HG03159 (cell line): ENCODE measurements at regions not wholly inside any gene's neighbourhood (a gene's known extent, or its start where the extent isn't known, plus 50 kb on each side); places are given as distances from the start of the nearest gene placed in this dataset.
"Not testable (repeated sequence)": the region's sequence is repeated elsewhere in the genome, so short reads cannot be mapped to it uniquely, and the experiment has no call there.

Source experiments
- ATAC-seq: cut with Tn5 transposase; IDR thresholded peaks from one replicate; pipeline ENCODE4 v1.9.1; 2021; ENCODE audit warnings: mild to moderate bottlenecking, moderate library complexity; ENCODE audit not compliant: unreplicated experiment

DNA sequence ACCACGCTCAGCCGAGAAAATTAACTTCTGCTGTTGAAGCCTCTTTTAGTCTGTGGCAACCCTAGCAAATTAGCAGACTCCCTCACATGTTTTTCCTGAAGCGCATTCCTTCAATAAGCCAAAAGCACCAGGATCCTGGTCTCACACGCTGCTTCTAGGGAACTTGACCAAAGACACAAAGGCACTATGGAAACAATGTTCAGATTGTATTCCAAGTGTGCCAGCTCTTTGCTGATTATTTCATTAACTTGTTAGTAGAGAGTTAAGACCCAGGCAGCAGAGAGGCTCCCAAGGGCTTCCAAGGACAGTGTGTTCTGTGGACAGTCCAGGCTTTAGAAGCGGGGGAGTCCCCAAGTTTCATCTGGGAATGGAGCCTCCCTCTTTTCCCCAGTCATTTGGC, 94.4 kb upstream of the BASP1 start:
- ATAC-seq: no peak

DNA sequence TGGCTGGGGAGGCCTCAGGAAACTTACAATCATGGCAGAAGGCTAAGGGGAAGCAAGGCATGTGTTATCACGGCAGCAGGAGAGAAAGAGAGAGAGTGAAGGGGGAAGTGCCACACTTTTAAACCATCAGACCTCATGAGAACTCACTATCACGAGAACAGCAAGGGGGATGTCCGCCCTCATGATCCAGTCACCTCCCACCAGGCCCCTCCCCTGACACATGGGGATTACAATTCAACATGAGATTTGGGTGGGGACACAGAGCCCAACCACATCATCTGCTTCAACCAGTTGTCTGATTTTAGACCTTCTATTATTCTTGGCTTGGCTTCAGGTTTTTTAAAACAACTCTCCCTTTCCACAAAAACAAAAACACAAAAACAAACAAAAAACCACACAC, 93.7 kb upstream of the BASP1 start:
- ATAC-seq: not testable (repeated sequence)

DNA sequence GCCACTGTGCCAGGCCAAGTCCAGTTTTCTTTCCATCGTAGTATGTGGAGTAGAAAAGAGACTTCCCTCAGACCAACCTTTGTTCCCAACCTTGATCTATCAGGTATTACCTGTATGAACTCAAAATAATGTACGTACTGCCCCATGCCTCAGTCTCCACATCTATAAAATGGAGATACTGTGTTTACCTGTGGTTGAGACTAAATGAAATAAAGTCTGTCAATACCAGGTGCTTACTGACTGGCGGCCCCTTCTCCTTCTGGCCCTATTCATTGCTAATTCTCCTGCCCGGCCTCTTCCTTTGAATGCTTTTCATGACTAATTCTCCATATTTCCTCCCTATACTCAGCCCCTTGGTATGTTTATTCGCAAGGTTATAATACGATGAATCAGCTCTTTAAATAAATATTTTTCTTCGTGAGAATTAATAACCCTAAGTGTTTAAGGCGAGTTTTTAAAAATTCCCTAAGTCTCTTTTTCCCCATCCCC, 89.6 kb upstream of the BASP1 start:
- no peak for ATAC-seq

DNA sequence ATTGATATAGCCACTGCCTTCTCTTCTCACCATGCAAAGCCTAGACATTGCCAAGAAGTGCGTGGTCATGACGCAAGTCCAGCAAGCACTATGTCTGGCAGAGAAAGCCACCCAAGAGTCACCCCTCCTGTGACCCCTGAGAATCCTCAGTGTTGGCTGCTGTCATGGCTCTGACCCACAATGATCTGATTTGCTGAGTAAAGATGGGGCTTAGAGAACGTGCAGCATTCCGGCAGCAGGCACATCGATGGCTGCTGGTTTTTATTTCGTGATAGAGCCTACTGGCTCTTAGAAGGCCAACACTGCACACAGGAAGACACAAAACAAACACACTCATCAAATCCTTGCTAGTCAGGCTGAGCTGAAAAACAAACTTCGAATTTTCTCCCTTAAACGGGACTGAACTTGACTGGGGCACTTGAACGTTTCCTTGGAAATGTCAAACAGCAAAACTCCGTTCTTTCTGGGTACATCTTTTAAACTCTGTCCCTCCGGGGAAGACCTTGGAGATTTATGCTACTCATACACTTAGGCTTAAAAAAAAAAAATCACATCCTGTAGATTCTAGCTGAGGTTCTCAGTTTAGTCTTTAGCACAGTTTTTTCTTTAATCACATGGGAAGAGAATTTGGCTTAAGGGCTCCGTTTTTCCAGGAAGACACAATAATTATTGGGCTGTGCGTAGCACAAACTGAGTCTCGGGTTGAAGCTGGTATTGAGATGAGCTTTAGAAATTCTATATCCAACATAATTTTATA, 88.2 kb upstream of the BASP1 start:
- ATAC-seq: no peak

DNA sequence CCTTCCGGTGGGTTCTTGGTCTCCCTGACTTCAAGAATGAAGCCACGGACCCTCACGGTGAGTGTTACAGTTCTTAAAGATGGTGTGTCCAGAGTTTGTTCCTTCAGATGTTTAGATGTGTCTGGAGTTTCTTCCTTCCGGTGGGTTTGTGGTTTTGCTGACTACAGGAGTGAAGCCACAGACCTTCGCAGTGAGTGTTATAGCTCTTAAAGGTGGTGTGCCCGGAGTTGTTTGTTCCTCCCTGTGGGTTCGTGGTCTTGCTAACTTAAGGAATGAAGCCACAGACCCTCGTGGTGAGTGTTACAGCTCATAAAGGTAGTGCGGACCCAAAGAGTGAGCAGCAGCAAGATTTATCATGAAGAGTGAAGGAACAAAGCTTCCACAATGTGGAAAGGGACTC, 87.1 kb upstream of the BASP1 start:
- ATAC-seq: not testable (repeated sequence)

DNA sequence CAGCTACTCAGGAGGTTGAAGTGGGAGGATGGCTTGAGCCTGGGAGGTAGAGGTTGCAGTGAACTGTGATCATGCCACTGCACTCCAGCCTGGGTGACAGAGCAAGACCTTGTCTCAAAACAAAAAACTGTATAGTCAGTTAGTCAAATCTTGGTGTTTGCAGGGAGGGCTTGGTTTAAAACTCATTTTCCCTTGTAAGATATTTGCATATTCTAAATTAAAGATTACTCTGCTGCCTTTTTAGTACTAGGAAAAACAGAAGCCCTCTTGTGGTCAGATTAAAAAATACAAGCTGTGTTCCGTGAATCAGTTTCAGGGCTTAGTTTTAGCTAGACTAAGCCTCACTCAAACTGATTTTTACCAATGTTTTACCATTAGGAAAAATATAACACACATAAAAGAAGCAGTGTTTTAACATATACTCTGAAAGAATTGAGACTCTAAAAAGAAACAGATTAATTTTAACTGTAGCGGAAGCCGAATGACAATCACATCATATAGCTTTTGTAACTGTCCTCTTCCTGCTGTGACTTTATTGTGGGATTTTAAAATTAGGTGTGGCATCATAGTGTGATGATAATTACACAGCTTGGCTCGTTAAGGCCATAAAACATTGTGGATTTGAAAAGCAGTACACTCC, 84.9 kb upstream of the BASP1 start:
- ATAC-seq: peak; percentile 65

DNA sequence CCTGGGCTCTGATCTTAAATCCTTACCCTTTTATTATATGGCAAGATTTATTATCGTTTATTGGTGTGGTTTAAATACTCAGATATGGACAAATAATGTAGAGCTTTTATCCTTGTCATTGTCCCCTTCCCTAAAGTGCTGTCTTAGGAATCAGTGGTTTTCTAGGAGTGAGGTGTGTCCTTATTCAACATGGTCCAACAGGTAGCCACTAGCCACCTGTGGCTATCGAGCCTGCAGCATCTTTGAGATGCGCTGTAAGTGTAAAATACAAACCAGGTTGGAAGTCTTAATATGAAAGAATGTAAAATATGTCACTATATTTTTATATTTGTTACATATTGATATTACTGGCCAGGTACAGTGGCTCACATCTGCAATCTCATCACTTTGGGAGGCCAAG, 82.4 kb upstream of the BASP1 start:
- ATAC-seq: no peak

DNA sequence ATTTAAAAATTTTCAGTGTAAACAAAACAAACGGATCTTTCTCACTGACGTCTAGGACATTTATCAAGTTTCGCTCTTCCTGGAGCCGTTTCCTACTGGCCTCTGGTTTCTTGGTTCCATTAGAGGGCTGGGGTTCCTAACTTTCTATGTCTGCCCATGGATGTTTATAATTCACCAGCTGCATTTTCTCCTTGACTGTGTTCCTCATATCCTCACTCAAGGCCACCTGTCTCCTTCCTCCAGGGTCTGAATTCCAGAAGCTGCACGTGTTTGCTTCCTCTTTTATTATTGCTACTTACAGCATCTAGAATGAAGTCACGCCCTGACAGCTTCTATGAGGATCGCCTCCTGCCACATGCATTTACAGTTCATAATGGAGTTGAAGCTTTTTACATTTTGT, 74.1 kb upstream of the BASP1 start:
- no peak for ATAC-seq

DNA sequence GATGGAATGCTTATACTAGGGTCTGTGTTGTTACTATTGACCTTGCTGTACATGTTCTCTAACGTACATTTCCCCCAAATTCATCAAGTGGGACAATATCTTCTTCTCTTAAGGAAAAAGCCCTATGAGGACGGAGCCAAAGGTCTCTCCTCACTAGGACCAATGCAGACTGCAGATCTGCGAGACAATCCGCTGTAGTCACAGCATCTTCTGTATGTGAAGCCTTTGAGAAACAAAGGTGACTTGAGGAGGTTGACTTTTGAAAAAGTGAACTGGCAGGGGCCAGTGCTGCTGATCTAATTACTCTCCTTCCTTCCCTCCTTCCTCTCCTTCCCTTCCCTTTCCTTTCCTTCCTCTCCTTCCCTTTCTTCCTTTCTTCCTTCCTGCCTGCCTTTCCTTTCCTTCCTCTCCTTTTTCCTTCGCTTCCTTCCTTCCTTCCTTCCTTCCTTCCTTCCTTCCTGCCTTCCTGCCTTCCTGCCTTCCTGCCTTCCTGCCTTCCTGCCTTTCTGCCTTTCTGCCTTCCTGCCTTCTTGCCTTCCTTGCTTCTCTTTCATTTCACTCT, 71.1 kb upstream of the BASP1 start:
- ATAC-seq: no peak

DNA sequence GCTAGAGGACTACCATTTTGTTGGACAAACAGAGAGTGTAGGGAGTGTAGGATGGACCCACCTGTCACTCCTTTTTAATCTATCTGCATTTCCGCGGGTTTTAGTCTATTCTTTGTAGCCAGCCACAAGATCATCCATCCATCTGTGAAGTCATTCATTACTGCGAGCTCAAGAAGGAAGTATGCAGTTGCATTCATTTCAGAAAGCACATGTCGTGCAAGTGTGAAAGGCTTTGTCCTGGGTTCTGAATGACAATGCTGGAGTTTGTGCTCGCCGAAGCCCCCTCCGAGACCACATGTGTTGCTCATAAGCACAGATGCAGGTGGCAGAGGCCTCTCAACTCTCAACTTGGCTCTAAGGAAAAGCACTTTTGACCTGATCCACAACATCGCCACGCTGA, 70.3 kb upstream of the BASP1 start:
- ATAC-seq: no peak

DNA sequence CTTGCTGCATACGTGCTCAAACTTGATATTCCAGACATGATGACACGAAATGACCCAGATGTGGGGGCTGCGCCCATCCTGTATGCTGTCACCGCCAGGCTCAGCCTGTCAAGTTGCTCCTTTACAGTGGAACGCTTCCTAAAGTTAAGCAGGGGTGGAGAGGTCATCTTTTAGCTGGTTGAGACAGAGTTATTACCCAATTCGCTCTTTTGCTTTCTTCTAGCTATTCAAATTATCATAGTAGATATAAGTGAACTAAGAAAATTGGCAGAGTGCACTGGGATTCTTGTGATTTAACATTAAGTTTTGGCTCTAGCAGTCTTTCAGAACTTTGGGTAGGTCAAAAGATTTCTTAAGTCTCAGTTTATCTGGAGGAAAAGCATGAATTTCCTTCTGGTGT, 69.8 kb upstream of the BASP1 start:
- no peak for ATAC-seq

DNA sequence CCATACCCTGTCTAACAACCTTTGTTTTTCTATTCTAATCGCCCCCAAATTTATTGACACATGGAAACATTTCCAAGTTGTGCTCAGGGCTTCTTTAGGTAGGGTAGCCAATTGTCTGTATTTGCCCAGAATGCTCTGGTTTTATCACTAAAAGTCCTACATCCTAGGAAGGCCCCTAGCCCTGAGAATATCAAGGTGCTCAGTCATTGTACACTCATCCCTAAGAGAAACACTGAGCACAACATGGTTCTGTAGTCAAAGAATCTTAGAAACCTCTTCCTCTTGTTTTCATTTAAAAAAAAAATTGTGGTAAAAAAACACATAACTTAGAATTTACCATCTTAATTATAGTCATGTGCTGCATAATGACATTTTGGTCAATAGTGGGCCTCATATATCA, 69.0 kb upstream of the BASP1 start:
- no peak for ATAC-seq

DNA sequence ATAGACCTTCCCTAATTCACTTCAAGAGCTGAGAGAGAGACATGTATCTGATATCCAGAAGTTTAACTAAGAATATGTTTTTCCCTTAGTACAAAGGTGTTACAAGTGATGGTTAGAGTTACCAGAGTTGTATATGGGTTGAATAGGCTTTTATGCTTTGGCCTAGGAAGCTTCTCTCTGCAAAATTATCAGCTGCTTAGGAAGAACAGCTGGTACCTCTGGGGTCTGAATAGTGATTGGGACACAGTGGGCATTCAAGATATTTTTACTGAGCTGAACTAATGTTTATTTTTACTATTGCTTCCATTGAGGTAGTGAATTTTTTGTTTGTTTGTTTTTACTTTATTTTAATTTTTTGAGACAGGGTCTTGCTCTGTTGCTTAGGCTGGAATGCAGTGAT, 67.6 kb upstream of the BASP1 start:
- no peak for ATAC-seq

DNA sequence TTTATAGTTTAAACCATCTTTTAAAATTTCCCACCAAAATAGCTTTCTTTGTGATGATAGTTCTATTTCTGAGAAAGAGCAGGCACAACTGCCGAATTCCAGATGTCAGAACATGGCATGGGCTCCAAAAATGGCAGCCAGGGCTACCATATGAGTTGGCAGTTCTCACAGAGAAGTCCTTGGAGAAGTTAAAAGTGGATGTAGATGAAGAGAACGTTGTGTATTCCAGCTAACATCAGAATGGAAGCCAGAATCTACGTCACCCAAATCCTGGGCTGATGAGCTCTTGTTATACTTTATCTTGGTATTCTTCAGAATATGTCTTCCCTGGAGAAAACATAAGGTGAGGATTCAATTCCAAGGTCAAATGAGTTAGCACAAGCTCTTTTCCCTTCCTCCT, 66.9 kb upstream of the BASP1 start:
- ATAC-seq: no peak

DNA sequence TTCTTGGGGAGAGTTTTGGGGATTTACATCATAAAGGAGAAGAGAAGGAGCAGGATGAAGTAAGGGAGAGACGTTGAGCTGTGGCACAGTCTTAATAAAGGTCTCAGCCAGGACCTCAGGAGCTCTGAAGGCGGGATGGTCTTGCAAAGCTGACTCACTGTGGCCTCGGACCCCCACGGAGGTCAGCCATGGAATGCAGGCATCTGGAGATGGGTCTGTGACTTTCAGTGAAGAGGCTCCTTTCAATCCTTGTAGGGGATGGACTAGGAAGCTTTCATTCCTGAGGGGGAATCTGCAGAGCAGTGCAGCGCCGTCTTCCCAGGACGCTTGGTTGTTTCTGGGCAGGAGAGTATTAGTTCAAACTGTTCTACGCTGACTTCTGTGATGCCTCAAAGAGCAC, 65.7 kb upstream of the BASP1 start:
- no peak for ATAC-seq

DNA sequence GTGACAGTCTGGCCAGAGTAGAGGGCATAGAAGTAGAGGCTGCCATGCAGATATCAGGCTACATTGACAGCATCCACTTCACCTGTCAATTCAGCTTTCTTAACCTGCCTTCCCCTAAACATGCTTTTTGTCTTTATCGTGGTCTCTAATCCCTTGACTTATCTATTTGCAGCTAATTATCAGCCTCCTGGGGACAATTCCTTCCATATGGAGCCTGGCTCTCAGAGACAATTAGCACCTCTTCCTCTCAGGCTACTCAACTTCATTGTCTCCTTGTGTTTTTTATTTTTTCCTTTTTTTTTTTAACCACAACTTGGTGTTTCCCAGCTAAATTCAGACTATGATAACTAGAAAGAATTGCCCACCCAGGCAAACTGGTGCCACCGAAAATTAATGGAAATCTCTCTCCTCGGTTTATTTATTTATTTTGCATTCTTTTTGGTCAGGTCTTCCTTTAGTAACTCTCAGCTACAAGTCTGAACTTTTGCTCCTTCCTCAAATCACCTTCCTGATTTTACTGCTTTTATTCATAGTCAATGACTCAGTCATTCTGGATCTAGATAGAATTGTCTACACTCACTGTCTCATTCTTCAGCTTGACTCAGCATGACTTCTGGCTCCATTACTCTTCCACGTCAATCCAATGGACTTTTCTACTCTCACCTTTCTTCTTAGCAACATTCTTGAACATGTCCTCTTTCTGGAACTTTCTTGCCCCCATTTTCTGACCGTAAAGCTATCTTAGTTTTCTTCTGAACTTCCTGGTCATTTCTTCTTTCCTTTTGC, 63.0 kb upstream of the BASP1 start:
- no peak for ATAC-seq

DNA sequence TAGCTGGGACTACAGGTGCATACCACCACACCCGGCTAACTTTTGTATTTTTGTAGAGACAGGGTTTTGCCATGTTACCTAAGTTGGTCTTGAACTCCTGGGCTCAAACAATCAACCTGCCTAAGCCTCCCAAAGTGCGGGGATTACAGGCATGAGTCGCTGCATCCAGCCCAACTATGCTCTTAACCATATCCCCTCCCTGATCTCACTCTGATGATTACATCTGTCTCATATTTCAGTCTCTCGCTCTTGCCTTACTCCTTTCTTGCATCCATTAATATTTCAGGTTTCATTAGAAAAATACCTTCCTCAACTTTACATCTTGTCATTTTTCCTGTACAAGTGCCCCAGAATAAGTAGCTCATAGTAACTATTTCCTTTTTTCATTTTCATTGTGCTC, 61.0 kb upstream of the BASP1 start:
- ATAC-seq: no peak

DNA sequence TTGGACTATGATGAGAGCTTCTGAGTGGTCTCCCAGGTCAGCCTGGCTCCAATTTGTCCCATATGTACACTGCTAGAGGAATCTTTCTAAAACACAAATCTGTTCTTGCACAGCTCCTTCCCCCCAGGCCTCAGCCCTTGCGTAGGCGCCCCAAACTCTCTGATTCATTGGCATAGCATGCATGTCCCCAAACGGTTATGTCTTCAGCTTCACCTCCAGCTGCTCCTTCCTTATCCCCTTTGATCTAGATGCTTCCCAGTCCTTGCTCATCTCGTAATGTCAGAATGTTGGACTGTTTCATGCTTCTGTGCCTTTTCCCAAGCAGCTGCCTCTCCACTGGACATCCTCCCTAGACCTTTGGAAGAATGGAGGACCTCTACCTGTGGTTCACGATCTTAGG, 60.1 kb upstream of the BASP1 start:
- ATAC-seq: no peak

DNA sequence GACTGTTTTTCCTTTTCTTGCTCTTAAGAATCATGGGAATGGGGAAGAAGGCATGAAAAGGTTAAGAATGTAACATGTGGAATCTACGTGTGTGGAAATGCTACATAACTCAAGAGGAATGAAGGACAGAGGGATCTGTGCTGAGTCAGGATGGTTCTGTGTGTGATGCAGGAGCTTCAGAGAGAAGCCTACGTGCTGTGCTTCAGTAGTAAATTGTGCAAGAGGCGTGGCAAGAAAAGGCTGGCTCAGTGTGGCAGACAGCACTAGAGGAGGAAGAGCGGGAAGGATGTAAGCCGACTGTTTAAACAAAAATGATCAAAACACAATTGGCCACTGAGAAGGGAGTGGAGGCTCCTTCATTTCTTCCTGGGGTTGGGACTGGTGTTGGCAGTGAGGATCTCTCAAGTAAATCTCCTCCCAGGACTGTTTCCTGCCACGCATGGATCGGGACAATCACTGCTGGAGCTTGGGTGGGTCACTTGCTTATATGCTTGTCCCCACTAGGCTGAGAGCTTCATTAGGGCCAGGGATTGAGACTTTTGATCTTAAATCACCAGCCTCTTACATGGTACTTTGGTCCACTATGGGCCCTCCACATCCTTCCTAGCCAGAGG, 59.4 kb upstream of the BASP1 start:
- no peak for ATAC-seq

DNA sequence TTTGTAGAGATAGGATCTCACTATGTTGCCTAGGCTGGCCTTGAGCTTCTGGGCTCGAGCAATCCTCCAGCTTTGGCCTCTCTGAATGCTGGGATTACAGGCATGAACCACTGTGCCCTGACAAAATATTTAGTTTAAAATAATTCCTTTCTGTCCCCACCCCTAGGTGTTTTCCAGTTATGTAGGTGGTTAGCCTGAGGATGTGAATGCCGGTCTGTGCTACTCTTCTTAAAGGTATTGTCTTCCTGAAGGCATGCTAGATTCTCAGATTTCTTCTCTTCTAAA, 56.7 kb upstream of the BASP1 start:
- no peak for ATAC-seq

DNA sequence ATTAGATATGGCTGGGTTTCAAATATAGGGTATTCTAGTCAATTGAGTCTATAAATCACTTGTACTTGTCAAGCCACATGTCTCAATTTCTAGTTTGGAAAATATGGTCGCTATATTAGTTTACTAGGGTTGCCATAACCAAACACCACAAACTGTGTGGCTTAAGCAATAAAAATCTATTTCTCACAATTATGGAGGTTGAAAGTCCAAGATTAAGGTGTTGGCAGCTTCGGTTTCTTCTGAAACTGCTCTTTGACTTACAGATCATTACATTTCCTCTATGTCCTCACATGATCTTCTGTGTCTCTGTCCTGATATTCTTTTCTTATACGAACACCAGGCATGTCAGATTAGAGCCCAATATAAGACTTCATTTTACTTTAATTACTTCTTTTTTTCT, 55.8 kb upstream of the BASP1 start:
- ATAC-seq: no peak
